OCI-LY7 (cell line): ENCODE measurements at regions not wholly inside any gene's neighbourhood (a gene's known extent, or its start where the extent isn't known, plus 50 kb on each side); places are given as distances from the start of the nearest gene placed in this dataset. TPM values are rescaled to one million over a fixed set of nuclear protein-coding genes. Genes with fewer than 3 reads are reported as not detected.

ENCODE experiments used
- BruUV-seq: library from RNA; stranded (reverse); fragments of 400-500 nt; replicated peaks from 2 replicates; lab custom pipeline; 2021; lab: Mats Ljungman, UMichigan
- CTCF ChIA-PET: fragments of 300-600 bp; sonication (Branson Sonifier 250); formaldehyde crosslinking; loops from one replicate; lab custom pipeline; 2022; ENCODE audit warnings: antibody characterized with exemption; ENCODE audit not compliant: unreplicated experiment; lab: Charles Lee
- POLR2A ChIA-PET: fragments of 300-600 bp; sonication (Branson Sonifier 250); formaldehyde crosslinking; loops from one replicate; lab custom pipeline; 2022; ENCODE audit warnings: antibody characterized with exemption; lab: Charles Lee
- DNase-seq: peaks from one replicate; pipeline ENCODE4 v3.0.0-alpha.2; 2015; ENCODE audit warnings: low spot score
- H2AFZ ChIP-seq: fragments of 200-600 bp; sonication (generic), shearing (Covaris generic); 2 replicates; pipeline ENCODE4 v1.6.1; 2014; ENCODE audit warnings: mild to moderate bottlenecking, antibody characterized with exemption, low read length, moderate library complexity
- H3K27ac ChIP-seq: fragments of 200-600 bp; sonication (generic); 2 replicates; pipeline ENCODE4 v1.5.1; 2014; ENCODE audit warnings: mixed run types, low read depth, mild to moderate bottlenecking, moderate library complexity, low read length, inconsistent platforms; ENCODE audit not compliant: poor library complexity, severe bottlenecking
- H3K36me3 ChIP-seq: fragments of 200-600 bp; sonication (generic); 2 replicates; pipeline ENCODE4 v1.6.1; 2014; ENCODE audit warnings: mild to moderate bottlenecking, antibody characterized with exemption, low read length, moderate library complexity, mixed read lengths; ENCODE audit not compliant: insufficient read depth
- H3K4me1 ChIP-seq: fragments of 200-600 bp; sonication (generic); 2 replicates; pipeline ENCODE4 v1.5.1; 2014; ENCODE audit warnings: mild to moderate bottlenecking, low read length; ENCODE audit not compliant: insufficient read depth, poor library complexity, severe bottlenecking
- H3K4me2 ChIP-seq: fragments of 200-600 bp; sonication (generic); 2 replicates; pipeline ENCODE4 v1.6.1; 2014; ENCODE audit warnings: mild to moderate bottlenecking, low read length
- H3K4me3 ChIP-seq: fragments of 200-600 bp; sonication (generic); 2 replicates; pipeline ENCODE4 v1.5.1; 2014; ENCODE audit warnings: mild to moderate bottlenecking, low read depth, low read length; ENCODE audit not compliant: poor library complexity, severe bottlenecking
- H3K79me2 ChIP-seq: fragments of 200-600 bp; sonication (generic); 2 replicates; pipeline ENCODE4 v1.6.1; 2016; ENCODE audit warnings: low read depth, mild to moderate bottlenecking, low read length, moderate library complexity, mixed read lengths; ENCODE audit not compliant: insufficient read depth
- H3K9me2 ChIP-seq: fragments of 200-600 bp; sonication (generic); 2 replicates; pipeline ENCODE4 v1.6.1; 2016; ENCODE audit warnings: mild to moderate bottlenecking, low read length, mixed read lengths; ENCODE audit not compliant: insufficient read depth
- H3K9me3 ChIP-seq: fragments of 200-600 bp; sonication (generic); 2 replicates; pipeline ENCODE4 v1.6.1; 2014; ENCODE audit warnings: mild to moderate bottlenecking, mixed run types, low read length, mixed read lengths
- H4K20me1 ChIP-seq: fragments of 200-600 bp; sonication (generic); 2 replicates; pipeline ENCODE4 v1.6.1; 2014; ENCODE audit warnings: mild to moderate bottlenecking, antibody characterized with exemption, low read length, moderate library complexity, mixed read lengths; ENCODE audit not compliant: insufficient read depth
- CTCF ChIP-seq: fragments of 200-600 bp; sonication (generic); conservative IDR thresholded peaks from 2 replicates; pipeline ENCODE4 v1.5.1; 2014; ENCODE audit warnings: mild to moderate bottlenecking, antibody characterized with exemption, low read length, moderate library complexity, mixed read lengths
- EZH2phosphoT487 ChIP-seq: fragments of 200-600 bp; sonication (generic); IDR thresholded peaks from 2 replicates; pipeline ENCODE4 v1.6.1; 2018; ENCODE audit warnings: low read depth, borderline replicate concordance, mild to moderate bottlenecking, mixed run types, antibody characterized with exemption, low read length, moderate library complexity, mixed read lengths
- intact Hi-C: fragments of 100-400 bp; cut with micrococcal nuclease; formaldehyde crosslinking; loops from one replicate; pipeline ENCODE4 v1.10.0; 2022; ENCODE audit not compliant: unreplicated experiment
- small RNA-seq: library from RNA; depleted of rRNA; stranded (forward); fragments of <200 nt; gene quantifications from one replicate; pipeline ENCODE3, GENCODE V24; 2014

- CTCF ChIA-PET: interaction anchor here (1.1 to 1.6 kb wide), 2 partner anchors 16 to 19 kb away, joined by 3 to 4 read pairs; no protein-coding TSS in a partner anchor
- POLR2A ChIA-PET: interaction anchor here (0.6 to 2.0 kb wide), 5 partner anchors 8 to 22 kb away, joined by 3 to 13 read pairs (median 5); no protein-coding TSS in a partner anchor
- no TSS peak for BruUV-seq
These were observed 52.8 kb upstream of the PTMA start for GRCh38 chr2:231655488-231655887.

GRCh38 chr2:231655894-231656293, 52.4 kb upstream of the PTMA start:
- Histone ChIP-seq H2AFZ (no peak overlapping the region), H3K27ac (no peak overlapping the region), H3K9me2 (no peaks in the 10 kb centered on the region), H3K4me3 (no peak overlapping the region), H3K4me2 (no peak overlapping the region), H3K9me3 (no peaks in the 10 kb centered on the region), H4K20me1 (no peaks in the 10 kb centered on the region), H3K4me1 (peaks cover 2% of the 10 kb centered on the region), H3K36me3 (no peaks in the 10 kb centered on the region), H3K79me2 (no peaks in the 10 kb centered on the region)
- no peak for DNase-seq
- BruUV-seq: no TSS peak
- POLR2A ChIA-PET: interaction anchor here (0.6 to 2.0 kb wide), 4 partner anchors 9 to 16 kb away, joined by 3 to 13 read pairs (median 6); no protein-coding TSS in a partner anchor
- TF ChIP-seq CTCF: no peak
- no peak for TF ChIP-seq EZH2phosphoT487
- CTCF ChIA-PET: interaction anchor here (1.1 to 1.6 kb wide), 2 partner anchors 16 to 19 kb away, joined by 3 to 4 read pairs; no protein-coding TSS in a partner anchor
- intact Hi-C loops: no loop called here

More at GRCh38 chr2:231655488-231655887, 52.8 kb upstream of the PTMA start:
- no peak for DNase-seq
- no peaks in the 10 kb centered on the region for H3K36me3 ChIP-seq
- H2AFZ ChIP-seq: no peak overlapping the region
- no peaks in the 10 kb centered on the region for H3K79me2 ChIP-seq
- no peak overlapping the region for H3K4me3 ChIP-seq
- intact Hi-C loops: no loop called here
- H3K9me3 ChIP-seq: no peaks in the 10 kb centered on the region
- no peaks in the 10 kb centered on the region for H3K4me1 ChIP-seq
- H4K20me1 ChIP-seq: no peaks in the 10 kb centered on the region
- H3K9me2 ChIP-seq: no peaks in the 10 kb centered on the region
- no peak overlapping the region for H3K4me2 ChIP-seq
- H3K27ac ChIP-seq: no peak overlapping the region
- TF ChIP-seq CTCF (no peak), EZH2phosphoT487 (no peak)

Small RNA genes lying in the stretch of these regions (small RNA-seq; reads per million reads assigned to genes)
- gene RN7SL499P: not detected
